ENCODE measurements at regions not wholly inside any gene's neighbourhood (a gene's known extent, or its start where the extent isn't known, plus 50 kb on each side); places are given as distances from the start of the nearest gene placed in this dataset.
"Not testable (repeated sequence)": the region's sequence is repeated elsewhere in the genome, so short reads cannot be mapped to it uniquely, and the experiment has no call there.

- no peak for DNase-seq (ENCODE audit: low read depth in 4 of 4, low spot score in 3 of 4)
Observed at GRCh38 chr6:76790881-76791280, 672.4 kb downstream of the HTR1B start.

- DNase-seq (ENCODE audit: low read depth in 4 of 4, low spot score in 3 of 4), result no peak
Observed at GRCh38 chr6:76790045-76790796, 673.1 kb downstream of the HTR1B start.

- DNase-seq (ENCODE audit: low read depth in 4 of 4, low spot score in 3 of 4), result no peak
Observed at GRCh38 chr6:76789580-76789979, 673.7 kb downstream of the HTR1B start.

GRCh38 chr6:76788155-76788554 lies 675.1 kb downstream of the HTR1B start:
- no peak for DNase-seq (ENCODE audit: low read depth in 4 of 4, low spot score in 3 of 4)

GRCh38 chr6:76779068-76779467 lies 684.2 kb downstream of the HTR1B start:
- DNase-seq (ENCODE audit: low read depth in 4 of 4, low spot score in 3 of 4), result no peak

DNA sequence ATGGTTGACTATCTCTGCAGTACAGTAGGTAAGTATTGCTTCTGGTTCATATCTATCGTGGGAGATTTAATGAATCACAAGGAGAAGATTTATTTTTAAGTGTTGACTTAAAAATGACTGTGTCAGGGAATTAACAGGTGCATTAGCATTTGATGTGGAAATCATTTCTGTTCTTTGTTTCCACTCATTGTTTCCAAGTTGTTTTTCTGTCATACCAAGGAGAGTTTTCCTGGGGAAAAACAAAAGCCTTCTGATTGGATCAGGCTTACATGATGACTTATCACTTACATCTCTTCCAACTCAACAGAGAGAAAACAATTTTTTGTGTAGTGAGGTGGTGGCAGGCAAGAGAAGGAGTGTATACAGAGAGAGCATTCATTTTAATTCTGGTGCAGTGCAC lies 686.4 kb downstream of the HTR1B start:
- DNase-seq (ENCODE audit: low read depth in 4 of 4, low spot score in 3 of 4), result no peak

DNA sequence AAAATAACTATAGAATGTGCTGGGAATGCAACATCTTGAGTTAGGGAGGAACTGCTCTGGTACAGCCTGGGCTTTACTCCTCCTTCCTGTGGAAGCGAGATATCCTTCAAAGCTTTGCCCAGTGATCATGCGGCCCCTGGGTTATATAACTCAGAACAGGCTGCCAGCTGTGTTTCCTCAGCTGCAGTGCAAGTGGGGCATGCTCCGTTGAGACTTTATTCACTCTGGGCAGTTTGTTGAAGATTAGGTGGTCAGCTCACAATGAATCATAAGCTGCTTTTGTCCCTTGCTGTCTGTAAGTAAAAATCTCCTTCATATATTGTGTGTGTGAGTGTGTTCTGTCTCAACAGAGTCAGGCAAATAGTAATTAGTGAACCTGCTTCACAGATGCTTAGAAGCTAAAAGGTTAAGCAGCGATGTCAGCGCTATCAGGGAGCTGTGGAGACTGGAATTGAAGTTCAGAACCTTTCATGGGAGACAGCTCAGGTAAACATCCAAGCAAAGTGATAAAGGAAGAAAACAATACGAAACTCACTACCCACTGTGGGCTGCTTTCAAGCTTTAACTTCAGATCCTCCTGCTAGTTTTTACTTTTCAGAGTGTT lies 688.4 kb downstream of the HTR1B start:
- DNase-seq (ENCODE audit: low read depth in 4 of 4, low spot score in 3 of 4), result peak in 1 of 4 donors; percentile 5

GRCh38 chr6:76772951-76773350 lies 690.3 kb downstream of the HTR1B start:
- no peak for DNase-seq (ENCODE audit: low read depth in 4 of 4, low spot score in 3 of 4)

GRCh38 chr6:76771059-76771634 lies 692.1 kb downstream of the HTR1B start:
- DNase-seq (ENCODE audit: low read depth in 4 of 4, low spot score in 3 of 4), result no peak

GRCh38 chr6:76770281-76770680 lies 693.0 kb downstream of the HTR1B start:
- DNase-seq (ENCODE audit: low read depth in 4 of 4, low spot score in 3 of 4), result no peak

DNA sequence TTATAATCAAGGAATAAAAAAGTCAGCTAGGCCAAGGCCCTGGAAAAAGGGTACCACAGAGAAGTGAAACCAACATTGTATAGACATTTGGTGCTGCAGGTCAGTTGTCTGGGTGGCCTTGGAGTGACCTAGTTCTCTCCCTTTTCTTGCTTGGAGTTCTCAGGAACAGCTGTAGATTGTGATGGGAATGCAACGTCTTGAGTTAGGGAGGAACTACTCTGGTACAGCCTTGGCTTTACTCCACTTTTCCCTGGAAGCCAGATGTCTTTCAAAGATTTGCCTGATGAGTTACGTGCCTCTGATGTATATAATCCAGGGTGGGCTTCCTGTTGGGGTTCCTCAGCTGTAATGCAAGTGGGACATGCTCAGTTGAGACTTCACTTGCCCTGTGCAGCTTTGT lies 694.7 kb downstream of the HTR1B start:
- no peak for DNase-seq (ENCODE audit: low read depth in 4 of 4, low spot score in 3 of 4)

DNA sequence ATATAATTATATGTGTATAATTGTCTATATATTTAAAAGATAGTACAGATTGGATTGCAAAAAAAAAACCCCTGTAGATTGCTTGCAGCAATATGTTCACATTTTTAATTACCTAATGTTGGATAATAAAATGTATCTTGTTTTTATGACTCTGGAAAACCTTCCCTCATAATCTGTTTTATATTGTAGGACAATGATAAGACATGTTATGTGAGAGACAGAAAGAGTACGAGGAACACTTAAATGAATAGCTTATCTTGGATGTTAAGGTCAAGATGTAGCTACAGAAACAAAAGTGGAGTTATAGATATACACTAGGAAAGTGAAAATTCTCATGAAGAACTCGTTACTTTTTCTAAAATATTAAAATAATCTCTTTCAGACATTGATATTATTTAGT lies 691.6 kb upstream of the IMPG1 start:
- no peak for DNase-seq (ENCODE audit: low read depth in 4 of 4, low spot score in 3 of 4)

GRCh38 chr6:76752841-76753240 lies 680.4 kb upstream of the IMPG1 start:
- no peak for DNase-seq (ENCODE audit: low read depth in 4 of 4, low spot score in 3 of 4)

DNA sequence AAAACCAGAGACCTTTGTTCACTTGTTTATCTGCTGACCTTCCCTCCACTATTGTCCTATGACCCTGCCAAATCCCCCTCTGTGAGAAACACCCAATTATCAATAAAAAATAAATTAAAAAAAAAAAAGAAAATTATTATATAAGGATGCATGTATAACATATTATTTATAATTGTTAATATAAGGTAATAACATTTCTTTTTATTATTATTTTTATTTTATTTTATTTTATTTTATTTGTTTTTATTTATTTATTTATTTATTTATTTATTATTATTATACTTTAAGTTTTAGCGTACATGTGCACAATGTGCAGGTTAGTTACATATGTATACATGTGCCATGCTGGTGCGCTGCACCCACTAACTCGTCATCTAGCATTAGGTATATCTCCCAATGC lies 672.9 kb upstream of the IMPG1 start:
- DNase-seq (ENCODE audit: low read depth in 4 of 4, low spot score in 3 of 4), result not testable (repeated sequence)

DNA sequence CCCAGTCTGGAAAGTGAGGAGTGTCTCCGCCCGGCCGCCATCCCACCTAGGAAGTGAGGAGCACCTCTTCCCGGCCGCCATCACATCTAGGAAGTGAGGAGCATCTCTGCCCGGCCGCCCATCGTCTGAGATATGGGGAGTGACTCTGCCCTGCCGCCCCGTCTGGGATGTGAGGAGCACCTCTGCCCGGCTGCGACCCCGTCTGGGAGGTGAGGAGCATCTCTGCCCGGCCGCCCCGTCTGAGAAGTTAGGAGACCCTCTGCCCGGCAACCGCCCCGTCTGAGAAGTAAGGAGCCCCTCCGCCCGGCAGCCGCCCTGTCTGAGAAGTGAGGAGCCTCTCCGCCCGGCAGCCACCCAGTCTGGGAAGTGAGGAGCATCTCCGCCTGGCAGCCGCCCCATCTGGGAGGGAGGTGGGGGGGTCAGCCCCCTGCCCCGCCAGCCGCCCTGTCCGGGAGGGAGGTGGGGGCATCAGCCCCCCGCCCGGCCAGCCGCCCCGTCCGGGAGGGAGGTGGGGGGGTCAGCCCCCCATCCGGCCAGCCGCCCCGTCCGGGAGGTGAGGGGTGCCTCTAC lies 671.8 kb upstream of the IMPG1 start:
- not testable (repeated sequence) for DNase-seq (ENCODE audit: low read depth in 4 of 4, low spot score in 3 of 4)

GRCh38 chr6:76742919-76743318 lies 670.5 kb upstream of the IMPG1 start:
- DNase-seq (ENCODE audit: low read depth in 4 of 4, low spot score in 3 of 4), result no peak

DNA sequence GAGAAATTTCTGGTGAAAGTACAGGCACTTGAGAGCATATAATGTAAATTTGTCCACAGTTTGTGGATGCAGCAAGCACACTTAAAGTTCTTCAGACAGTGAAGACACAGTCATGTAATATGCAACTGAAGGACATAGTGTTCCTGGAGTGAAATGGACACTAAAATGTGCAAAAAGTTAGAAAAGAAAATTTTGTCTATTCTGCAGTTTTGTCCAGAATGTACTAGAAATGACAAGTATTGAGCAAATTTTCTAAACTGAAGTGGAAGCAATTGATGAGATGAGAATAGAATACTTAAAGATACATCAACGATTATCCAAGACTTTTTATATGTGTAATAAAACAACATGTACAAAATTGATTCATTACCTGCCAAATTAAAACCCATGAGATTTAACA lies 647.0 kb upstream of the IMPG1 start:
- no peak for DNase-seq (ENCODE audit: low read depth in 4 of 4, low spot score in 3 of 4)

DNA sequence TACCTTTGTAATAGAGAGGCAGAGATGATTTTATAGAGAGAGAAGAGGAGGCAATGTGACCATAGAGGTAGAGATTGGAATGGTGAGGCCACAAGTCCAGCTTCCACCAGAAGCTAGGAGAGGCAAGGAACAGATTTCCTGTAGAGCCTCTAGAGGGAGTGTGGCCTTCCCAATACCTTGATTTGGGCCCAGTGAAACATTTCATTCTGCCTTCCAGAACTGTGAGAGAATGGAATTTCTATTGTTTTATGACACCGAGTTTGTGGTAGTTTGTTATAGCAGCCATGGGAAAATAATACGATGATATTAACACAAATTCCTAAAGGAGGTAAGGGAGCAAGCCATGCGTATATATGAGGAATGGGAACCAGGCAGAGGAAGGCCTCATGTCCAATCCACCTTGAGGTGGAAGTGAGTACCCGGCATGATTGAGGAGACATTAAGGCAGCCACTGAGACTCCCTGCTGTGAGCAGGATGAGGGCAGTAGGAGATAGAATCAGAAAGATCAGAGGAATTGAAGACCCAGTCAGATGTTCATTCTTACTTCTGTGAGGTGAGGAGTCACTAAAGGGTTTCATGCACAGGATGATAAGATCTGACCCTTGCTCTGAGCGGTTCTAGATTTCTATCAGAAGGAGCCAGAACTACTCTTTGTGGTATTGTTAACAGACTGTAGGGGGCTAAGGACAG lies 636.3 kb upstream of the IMPG1 start:
- no peak for DNase-seq (ENCODE audit: low read depth in 4 of 4, low spot score in 3 of 4)

GRCh38 chr6:76707630-76708029 lies 635.2 kb upstream of the IMPG1 start:
- no peak for DNase-seq (ENCODE audit: low read depth in 4 of 4, low spot score in 3 of 4)

DNA sequence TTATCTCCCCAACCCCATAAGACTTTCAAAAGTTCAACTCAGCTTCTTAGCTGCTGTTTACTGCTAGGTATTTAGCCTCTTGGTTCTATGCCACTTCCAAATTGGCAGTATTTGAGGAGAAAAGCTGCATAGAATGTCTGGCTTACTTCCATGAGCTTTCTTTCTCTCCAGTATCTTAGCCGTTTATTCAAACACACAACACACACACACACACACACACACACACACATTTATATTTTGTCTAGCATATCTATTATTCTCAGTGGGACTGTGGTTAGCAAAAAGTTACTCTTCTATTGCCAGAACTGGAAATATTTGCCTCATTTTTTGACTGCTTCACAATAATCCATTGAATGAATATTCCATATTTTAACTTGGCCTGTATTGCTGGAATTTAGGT lies 634.2 kb upstream of the IMPG1 start:
- DNase-seq (ENCODE audit: low read depth in 4 of 4, low spot score in 3 of 4), result no peak

DNA sequence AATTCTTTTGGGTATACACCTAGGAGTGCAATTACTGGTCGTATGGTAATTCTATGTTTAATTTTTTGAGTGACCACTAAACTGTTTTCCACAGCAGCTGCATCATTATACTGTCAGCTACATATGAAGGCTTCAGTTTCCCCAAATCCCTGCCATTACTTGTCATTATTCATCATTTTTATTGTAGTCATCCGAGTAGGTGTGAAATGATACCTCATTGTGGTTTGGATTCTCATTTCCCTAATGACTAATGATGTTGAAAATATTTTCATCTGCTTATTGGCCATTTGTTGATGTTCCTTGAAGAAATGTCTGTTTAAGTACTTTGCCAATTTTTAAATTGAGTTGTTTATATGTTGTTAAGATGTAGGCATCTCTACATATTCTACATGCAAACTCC lies 633.6 kb upstream of the IMPG1 start:
- no peak for DNase-seq (ENCODE audit: low read depth in 4 of 4, low spot score in 3 of 4)
